ENCODE measurements at regions not wholly inside any gene's neighbourhood (a gene's known extent, or its start where the extent isn't known, plus 50 kb on each side); places are given as distances from the start of the nearest gene placed in this dataset.

- TF ChIP-seq, protein P1, sequence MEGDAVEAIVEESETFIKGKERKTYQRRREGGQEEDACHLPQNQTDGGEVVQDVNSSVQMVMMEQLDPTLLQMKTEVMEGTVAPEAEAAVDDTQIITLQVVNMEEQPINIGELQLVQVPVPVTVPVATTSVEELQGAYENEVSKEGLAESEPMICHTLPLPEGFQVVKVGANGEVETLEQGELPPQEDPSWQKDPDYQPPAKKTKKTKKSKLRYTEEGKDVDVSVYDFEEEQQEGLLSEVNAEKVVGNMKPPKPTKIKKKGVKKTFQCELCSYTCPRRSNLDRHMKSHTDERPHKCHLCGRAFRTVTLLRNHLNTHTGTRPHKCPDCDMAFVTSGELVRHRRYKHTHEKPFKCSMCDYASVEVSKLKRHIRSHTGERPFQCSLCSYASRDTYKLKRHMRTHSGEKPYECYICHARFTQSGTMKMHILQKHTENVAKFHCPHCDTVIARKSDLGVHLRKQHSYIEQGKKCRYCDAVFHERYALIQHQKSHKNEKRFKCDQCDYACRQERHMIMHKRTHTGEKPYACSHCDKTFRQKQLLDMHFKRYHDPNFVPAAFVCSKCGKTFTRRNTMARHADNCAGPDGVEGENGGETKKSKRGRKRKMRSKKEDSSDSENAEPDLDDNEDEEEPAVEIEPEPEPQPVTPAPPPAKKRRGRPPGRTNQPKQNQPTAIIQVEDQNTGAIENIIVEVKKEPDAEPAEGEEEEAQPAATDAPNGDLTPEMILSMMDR (IDR thresholded peaks at IDR 0.05): no peak
- no peak for TF ChIP-seq POLR2A (IDR thresholded peaks at IDR 0.05)
Measured at GRCh38 chr2:155690785-155691184, 641.7 kb downstream of the NR4A2 start.
